ENCODE measurements at regions not wholly inside any gene's neighbourhood (a gene's known extent, or its start where the extent isn't known, plus 50 kb on each side); places are given as distances from the start of the nearest gene placed in this dataset.

GRCh38 chr2:223522796-223523195 lies 79.4 kb downstream of the SCG2 start:
- intact Hi-C loops (cut with DNase I; ENCODE audit: low total_unique reads) = no loop called here
- no peaks in the 10 kb centered on the region for H3K27me3 ChIP-seq
- no peak for DNase-seq (ENCODE audit: low spot score in 2 of 2)
- H3K27ac ChIP-seq = no peak overlapping the region
- no peak overlapping the region for H3K4me3 ChIP-seq
- TF ChIP-seq CTCF (IDR thresholded peaks at IDR 0.05) (no peak), POLR2A (IDR thresholded peaks at IDR 0.05) (no peak), POLR2AphosphoS5 (IDR thresholded peaks at IDR 0.05) (no peak)
- H3K4me1 ChIP-seq = no peaks in the 10 kb centered on the region
- H3K36me3 ChIP-seq = peaks cover 4% of the 10 kb centered on the region
- no peaks in the 10 kb centered on the region for H3K9me3 ChIP-seq

DNA sequence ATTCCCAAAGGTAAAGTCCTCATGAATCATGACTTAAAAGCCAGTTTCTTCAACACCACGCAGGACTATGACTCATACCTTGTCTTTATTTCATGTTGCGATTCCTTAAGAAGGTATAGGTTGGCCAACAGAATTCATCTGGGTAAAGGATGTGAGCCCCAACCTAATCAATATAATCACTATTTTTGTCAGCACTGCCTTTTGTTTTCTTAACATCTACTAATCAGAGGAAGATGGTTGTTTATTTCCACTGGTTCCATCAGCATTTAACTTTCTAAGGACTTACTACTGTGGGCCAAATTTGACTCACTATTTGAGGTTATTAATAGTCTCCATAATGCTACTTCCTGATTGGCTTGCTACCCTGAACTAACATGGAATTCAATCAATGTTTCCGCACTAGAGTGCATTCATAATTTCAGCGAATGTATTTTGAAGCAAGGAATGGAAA lies 78.6 kb downstream of the SCG2 start:
- Histone ChIP-seq H3K36me3 (peaks cover 4% of the 10 kb centered on the region), H3K27ac (no peak overlapping the region), H3K9me3 (no peaks in the 10 kb centered on the region), H3K4me1 (no peaks in the 10 kb centered on the region), H3K4me3 (no peak overlapping the region), H3K27me3 (no peaks in the 10 kb centered on the region)
- no peak for DNase-seq (ENCODE audit: low spot score in 2 of 2)
- TF ChIP-seq POLR2AphosphoS5 (IDR thresholded peaks at IDR 0.05) = no peak
- no peak for TF ChIP-seq POLR2A (IDR thresholded peaks at IDR 0.05)
- no peak for TF ChIP-seq CTCF (IDR thresholded peaks at IDR 0.05)
- intact Hi-C loops (cut with DNase I; ENCODE audit: low total_unique reads) = no loop called here

DNA sequence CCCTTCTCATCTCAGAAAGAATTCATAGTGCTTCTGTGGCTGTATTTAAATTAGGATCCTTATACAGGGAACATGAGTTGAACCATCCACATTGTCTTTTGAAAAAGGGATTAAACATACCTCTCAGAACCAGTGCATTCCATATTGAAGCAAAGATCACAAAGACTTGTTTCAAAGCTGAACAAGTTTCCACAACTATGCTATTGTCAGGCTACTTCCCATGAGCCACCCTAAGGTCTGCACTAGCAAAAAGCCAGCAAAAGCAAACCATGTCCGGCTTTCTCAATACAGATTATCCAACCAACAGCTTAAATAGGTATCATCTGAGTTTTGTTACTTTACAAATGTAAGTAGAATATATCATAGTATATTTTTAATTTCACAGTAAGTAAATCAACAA lies 78.1 kb downstream of the SCG2 start:
- Histone ChIP-seq H3K27ac (no peak overlapping the region), H3K9me3 (no peaks in the 10 kb centered on the region), H3K36me3 (peaks cover 4% of the 10 kb centered on the region), H3K4me3 (no peak overlapping the region), H3K4me1 (no peaks in the 10 kb centered on the region), H3K27me3 (no peaks in the 10 kb centered on the region)
- DNase-seq (ENCODE audit: low spot score in 2 of 2) = no peak
- intact Hi-C loops (cut with DNase I; ENCODE audit: low total_unique reads) = no loop called here
- TF ChIP-seq CTCF (IDR thresholded peaks at IDR 0.05) (no peak), POLR2A (IDR thresholded peaks at IDR 0.05) (no peak), POLR2AphosphoS5 (IDR thresholded peaks at IDR 0.05) (no peak)

DNA sequence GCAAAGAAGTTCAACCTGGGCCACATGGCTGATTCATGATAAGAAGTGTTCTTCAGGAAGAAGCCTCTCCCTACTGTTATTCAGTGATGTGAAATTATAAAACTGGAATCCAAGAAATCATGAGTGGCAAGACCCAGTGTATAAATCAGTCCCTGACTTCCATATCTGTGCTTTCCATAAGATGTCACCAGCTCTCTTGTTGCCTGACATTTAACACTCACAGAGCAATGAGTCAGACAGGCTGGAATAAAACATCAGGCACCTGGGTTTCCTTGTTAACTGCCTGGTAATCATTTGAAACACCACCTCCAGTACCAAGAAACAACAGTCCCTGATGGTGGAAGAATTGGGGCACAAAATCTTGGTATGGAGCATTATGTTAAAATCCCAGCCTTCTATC lies 76.1 kb downstream of the SCG2 start:
- H3K4me3 ChIP-seq = no peak overlapping the region
- H3K9me3 ChIP-seq = no peaks in the 10 kb centered on the region
- H3K27me3 ChIP-seq = no peaks in the 10 kb centered on the region
- TF ChIP-seq POLR2A (IDR thresholded peaks at IDR 0.05) (no peak), CTCF (IDR thresholded peaks at IDR 0.05) (no peak), POLR2AphosphoS5 (IDR thresholded peaks at IDR 0.05) (no peak)
- H3K27ac ChIP-seq = no peak overlapping the region
- peaks cover 1% of the 10 kb centered on the region for H3K36me3 ChIP-seq
- intact Hi-C loops (cut with DNase I; ENCODE audit: low total_unique reads) = no loop called here
- DNase-seq (ENCODE audit: low spot score in 2 of 2) = no peak
- H3K4me1 ChIP-seq = no peaks in the 10 kb centered on the region

DNA sequence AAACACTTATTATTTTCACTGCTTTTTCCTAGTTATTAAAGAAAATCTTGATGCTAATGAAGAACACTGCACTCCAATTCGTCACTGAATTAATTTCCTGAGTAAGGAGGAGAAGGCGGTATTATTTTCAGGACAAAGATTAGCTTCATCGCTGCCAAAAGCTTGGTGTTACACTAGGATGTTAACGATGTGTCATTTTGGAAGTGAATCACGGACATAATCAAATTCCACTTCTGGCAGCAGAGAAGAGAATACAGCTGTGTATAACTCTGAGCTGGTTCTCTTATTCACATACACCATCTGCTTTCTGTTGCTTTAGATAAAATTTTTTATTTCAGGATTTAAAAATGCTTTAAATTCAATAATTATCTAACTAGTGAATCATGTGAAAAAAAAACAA lies 74.1 kb downstream of the SCG2 start:
- no peaks in the 10 kb centered on the region for H3K4me1 ChIP-seq
- H3K27me3 ChIP-seq = no peaks in the 10 kb centered on the region
- no peak overlapping the region for H3K4me3 ChIP-seq
- no peak for DNase-seq (ENCODE audit: low spot score in 2 of 2)
- intact Hi-C loops (cut with DNase I; ENCODE audit: low total_unique reads) = no loop called here
- H3K36me3 ChIP-seq = no peaks in the 10 kb centered on the region
- no peak overlapping the region for H3K27ac ChIP-seq
- H3K9me3 ChIP-seq = no peaks in the 10 kb centered on the region
- TF ChIP-seq POLR2A (IDR thresholded peaks at IDR 0.05) (no peak), CTCF (IDR thresholded peaks at IDR 0.05) (no peak), POLR2AphosphoS5 (IDR thresholded peaks at IDR 0.05) (no peak)

All from breast epithelium (tissue), 4 donors.